ENCODE measurements at regions not wholly inside any gene's neighbourhood (a gene's known extent, or its start where the extent isn't known, plus 50 kb on each side); places are given as distances from the start of the nearest gene placed in this dataset.

DNA sequence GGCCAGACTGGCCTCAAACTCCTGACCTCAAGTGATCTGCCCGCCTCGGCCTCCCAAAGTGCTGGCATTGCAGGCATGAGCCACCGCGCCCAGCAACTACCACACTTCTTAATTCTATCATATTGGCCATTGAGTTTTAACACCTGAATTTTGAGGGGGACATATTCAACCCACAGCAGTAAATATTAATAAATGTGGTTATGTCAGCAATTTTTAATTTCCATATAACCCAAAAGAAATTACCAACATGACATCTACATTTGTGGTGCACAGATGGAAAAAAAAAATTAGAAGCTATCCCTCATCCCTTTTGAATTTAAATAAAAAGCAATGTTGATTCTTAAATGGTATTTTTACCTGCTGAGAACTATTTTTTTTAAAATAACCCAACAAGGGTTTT lies 88.7 kb downstream of the SLITRK6 start:
- Histone ChIP-seq H3K9ac (ENCODE audit: low read length) (no peak overlapping the region), H3K9me3 (ENCODE audit: control extremely low read depth in 1 of 3, control insufficient read depth in 2 of 3, insufficient read depth in 1 of 3, low read length in 2 of 3) (peaks cover 0 to 4% (median 0%) of the 10 kb centered on the region in 3 donors), H3K27ac (ENCODE audit: low read length in 2 of 2) (no peak overlapping the region), H3K79me2 (ENCODE audit: control insufficient read depth, insufficient read depth, low read length) (no peaks in the 10 kb centered on the region), H4K20me1 (ENCODE audit: control insufficient read depth, insufficient read depth, low read length, poor library complexity, severe bottlenecking) (no peaks in the 10 kb centered on the region), H3K36me3 (replicated peaks in 1 of 2; ENCODE audit: control extremely low read depth in 1 of 2, control insufficient read depth in 1 of 2, extremely low read depth in 1 of 2, insufficient read depth in 2 of 2, low read length in 1 of 2) (no peaks in the 10 kb centered on the region), H3K4me3 (ENCODE audit: control extremely low read depth in 1 of 5, extremely low read depth in 1 of 5, insufficient read depth in 1 of 5, low read depth in 2 of 5, low read length in 4 of 5) (no peak overlapping the region), H3K4me2 (replicated peaks; ENCODE audit: low read depth, low read length, poor library complexity, severe bottlenecking) (no peak overlapping the region), H3K27me3 (replicated peaks in 1 of 4; ENCODE audit: control extremely low read depth in 1 of 4, control insufficient read depth in 3 of 4, insufficient read depth in 4 of 4, low read length in 3 of 4) (no peaks in the 10 kb centered on the region), H3K4me1 (ENCODE audit: control insufficient read depth in 2 of 2, insufficient read depth in 2 of 2, low read length in 2 of 2) (no peaks in the 10 kb centered on the region), H2AFZ (ENCODE audit: insufficient read depth, low read depth, low read length, poor library complexity, severe bottlenecking) (no peak overlapping the region)
- Mint-ChIP-seq H3K4me1 (no peaks in the 10 kb centered on the region), H3K9me3 (ENCODE audit: insufficient read depth) (no peaks in the 10 kb centered on the region), H3K27me3 (no peaks in the 10 kb centered on the region), H3K27ac (no peak overlapping the region), H3K4me3 (no peak overlapping the region)
- ChIA-PET POLR2A (no interaction called here), CTCF (no interaction called here)
- ATAC-seq (ENCODE audit: low read depth) = no peak
- intact Hi-C loops (cut with micrococcal nuclease) = no loop called here
- DNase-seq = no peak
- no CpG with 5 or more reads among the region's 4 CpGs for WGBS (ENCODE audit: insufficient coverage)
- TF ChIP-seq CTCF (IDR thresholded peaks at IDR 0.05) = no peak
- no peak for TF ChIP-seq EZH2 (IDR thresholded peaks at IDR 0.05; ENCODE audit: borderline replicate concordance, insufficient read depth, low read depth, low read length, poor library complexity, severe bottlenecking)

DNA sequence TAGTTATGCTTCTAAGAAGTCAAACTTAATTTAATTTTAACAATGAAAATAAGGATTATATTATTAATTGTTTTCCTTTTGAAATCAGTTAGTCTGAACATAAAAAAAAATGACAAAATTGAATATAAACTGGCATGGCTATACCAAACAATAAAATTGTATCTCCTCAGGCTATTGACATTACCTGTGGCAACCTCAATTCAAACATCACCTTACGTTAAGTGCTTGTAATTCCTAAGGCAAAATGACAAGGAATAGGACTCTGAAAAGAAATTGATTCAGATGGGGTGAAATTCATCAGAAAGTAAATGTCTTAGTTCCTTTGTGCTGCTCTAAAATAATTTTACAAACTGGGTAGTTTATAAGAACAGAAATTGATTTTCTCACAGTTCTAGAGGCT lies 89.5 kb downstream of the SLITRK6 start:
- ChIA-PET CTCF (no interaction called here), POLR2A (no interaction called here)
- intact Hi-C loops (cut with micrococcal nuclease) = no loop called here
- no peak overlapping the region for H3K4me2 ChIP-seq (replicated peaks; ENCODE audit: low read depth, low read length, poor library complexity, severe bottlenecking)
- peaks cover 0 to 4% (median 0%) of the 10 kb centered on the region in 3 donors for H3K9me3 ChIP-seq (ENCODE audit: control extremely low read depth in 1 of 3, control insufficient read depth in 2 of 3, insufficient read depth in 1 of 3, low read length in 2 of 3)
- Mint-ChIP-seq H3K27ac (no peak overlapping the region), H3K4me1 (no peaks in the 10 kb centered on the region), H3K4me3 (no peak overlapping the region), H3K27me3 (no peaks in the 10 kb centered on the region), H3K9me3 (ENCODE audit: insufficient read depth) (no peaks in the 10 kb centered on the region)
- no peaks in the 10 kb centered on the region for H3K27me3 ChIP-seq (replicated peaks in 1 of 4; ENCODE audit: control extremely low read depth in 1 of 4, control insufficient read depth in 3 of 4, insufficient read depth in 4 of 4, low read length in 3 of 4)
- no peak overlapping the region for H3K4me3 ChIP-seq (ENCODE audit: control extremely low read depth in 1 of 5, extremely low read depth in 1 of 5, insufficient read depth in 1 of 5, low read depth in 2 of 5, low read length in 4 of 5)
- H2AFZ ChIP-seq (ENCODE audit: insufficient read depth, low read depth, low read length, poor library complexity, severe bottlenecking) = no peak overlapping the region
- no peak for DNase-seq
- H3K4me1 ChIP-seq (ENCODE audit: control insufficient read depth in 2 of 2, insufficient read depth in 2 of 2, low read length in 2 of 2) = no peaks in the 10 kb centered on the region
- H4K20me1 ChIP-seq (ENCODE audit: control insufficient read depth, insufficient read depth, low read length, poor library complexity, severe bottlenecking) = no peaks in the 10 kb centered on the region
- no CpG with 5 or more reads among the region's 1 CpG for WGBS (ENCODE audit: insufficient coverage)
- TF ChIP-seq EZH2 (IDR thresholded peaks at IDR 0.05; ENCODE audit: borderline replicate concordance, insufficient read depth, low read depth, low read length, poor library complexity, severe bottlenecking) (no peak), CTCF (IDR thresholded peaks at IDR 0.05) (no peak)
- no peak for ATAC-seq (ENCODE audit: low read depth)
- H3K27ac ChIP-seq (ENCODE audit: low read length in 2 of 2) = no peak overlapping the region
- H3K79me2 ChIP-seq (ENCODE audit: control insufficient read depth, insufficient read depth, low read length) = no peaks in the 10 kb centered on the region
- no peak overlapping the region for H3K9ac ChIP-seq (ENCODE audit: low read length)
- H3K36me3 ChIP-seq (replicated peaks in 1 of 2; ENCODE audit: control extremely low read depth in 1 of 2, control insufficient read depth in 1 of 2, extremely low read depth in 1 of 2, insufficient read depth in 2 of 2, low read length in 1 of 2) = no peaks in the 10 kb centered on the region

Data from B cell (primary cell).